Fibroblast of lung (primary cell): ENCODE measurements at regions not wholly inside any gene's neighbourhood (a gene's known extent, or its start where the extent isn't known, plus 50 kb on each side); places are given as distances from the start of the nearest gene placed in this dataset.

Experiments used
- DNase-seq, 2 donors: peaks; one replicate each; pipeline versions ENCODE4 v3.0.0 to v3.0.0-alpha.2; 2010; ENCODE audit warnings: low read depth in 2 of 2
- H2AFZ ChIP-seq: 2 replicates; pipeline ENCODE4 v1.5.1; 2012; ENCODE audit warnings: low read length, control low read depth, inconsistent platforms
- H3K27ac ChIP-seq: 2 replicates; pipeline ENCODE4 v1.5.1; 2011; ENCODE audit warnings: low read length, control low read depth; ENCODE audit not compliant: insufficient read depth
- H3K27me3 ChIP-seq: 2 replicates; pipeline ENCODE4 v1.5.1; 2011; ENCODE audit warnings: mild to moderate bottlenecking, low read length; ENCODE audit not compliant: control insufficient read depth, insufficient read depth
- H3K36me3 ChIP-seq: 2 replicates; pipeline ENCODE4 v1.5.1; 2011; ENCODE audit warnings: low read length; ENCODE audit not compliant: control insufficient read depth, insufficient read depth
- H3K4me1 ChIP-seq: 2 replicates; pipeline ENCODE4 v1.5.1; 2011; ENCODE audit warnings: low read length; ENCODE audit not compliant: control insufficient read depth, insufficient read depth; ENCODE audit errors: extremely low read depth
- H3K4me2 ChIP-seq: 2 replicates; pipeline ENCODE4 v1.5.1; 2011; ENCODE audit warnings: low read length, control low read depth; ENCODE audit not compliant: insufficient read depth; ENCODE audit errors: extremely low read depth
- H3K4me3 ChIP-seq, 4 experiments: fragments of 200-600 bp in 1 of 4; sonication (generic) in 1 of 4; replicated peaks in 1 of 4; 2 replicates each; pipeline ENCODE4 v1.5.1; 2011 to 2016; ENCODE audit warnings: low read length in 4 of 4, low read depth in 3 of 4, mild to moderate bottlenecking in 3 of 4, control low read depth in 2 of 4, inconsistent platforms in 1 of 4, mixed read lengths in 1 of 4; ENCODE audit not compliant: insufficient read depth in 1 of 4; ENCODE audit errors: control extremely low read depth in 1 of 4
- H3K79me2 ChIP-seq: 2 replicates; pipeline ENCODE4 v1.5.1; 2012; ENCODE audit warnings: mild to moderate bottlenecking, low read length, inconsistent platforms; ENCODE audit not compliant: control insufficient read depth, insufficient read depth
- H3K9ac ChIP-seq: 2 replicates; pipeline ENCODE4 v1.5.1; 2011; ENCODE audit warnings: mild to moderate bottlenecking, low read length, control low read depth; ENCODE audit not compliant: insufficient read depth
- H3K9me3 ChIP-seq: 2 replicates; pipeline ENCODE4 v1.5.1; 2012; ENCODE audit warnings: low read depth, low read length; ENCODE audit not compliant: control insufficient read depth, insufficient read depth
- H4K20me1 ChIP-seq: 2 replicates; pipeline ENCODE4 v1.5.1; 2011; ENCODE audit warnings: low read length; ENCODE audit not compliant: control insufficient read depth, insufficient read depth; ENCODE audit errors: extremely low read depth
- CTCF ChIP-seq, 2 donors: IDR thresholded peaks in 1 of 2; conservative IDR thresholded peaks in 1 of 2; 1 replicate in 1 of 2; 2 replicates in 1 of 2; pipeline ENCODE4 v1.5.1; 2011 to 2012; ENCODE audit warnings: low read length in 2 of 2, control low read depth in 1 of 2, inconsistent platforms in 1 of 2, low read depth in 1 of 2, mild to moderate bottlenecking in 1 of 2
- EZH2 ChIP-seq: IDR thresholded peaks from 2 replicates; pipeline ENCODE4 v1.5.1; 2012; ENCODE audit warnings: low read length, control low read depth, mild to moderate bottlenecking; ENCODE audit errors: missing control alignments

GRCh38 chr5:57411982-57412381 is 70.6 kb downstream of the ACTBL2 start:
- Histone ChIP-seq H3K27ac (no peak overlapping the region), H3K9me3 (no peaks in the 10 kb centered on the region), H3K4me2 (no peak overlapping the region), H3K4me1 (peaks cover 12% of the 10 kb centered on the region), H3K27me3 (no peaks in the 10 kb centered on the region), H3K79me2 (no peaks in the 10 kb centered on the region), H3K36me3 (no peaks in the 10 kb centered on the region), H3K9ac (no peak overlapping the region), H4K20me1 (no peaks in the 10 kb centered on the region), H2AFZ (no peak overlapping the region), H3K4me3 (no peak overlapping the region)
- no peak for TF ChIP-seq EZH2
- peak; percentile 90 to 96 for DNase-seq

- no peak for TF ChIP-seq CTCF (conservative IDR thresholded peaks at IDR 0.05 in 1 of 2, IDR thresholded peaks at IDR 0.05 in 1 of 2; ENCODE audit: low read depth in 1 of 2, low read length in 2 of 2)
- no peak for TF ChIP-seq EZH2
- no peak overlapping the region for H3K9ac ChIP-seq
- no peak overlapping the region for H3K4me3 ChIP-seq
- no peaks in the 10 kb centered on the region for H3K9me3 ChIP-seq
- no peaks in the 10 kb centered on the region for H3K27me3 ChIP-seq
- no peak for DNase-seq
- no peaks in the 10 kb centered on the region for H3K36me3 ChIP-seq
- no peak overlapping the region for H3K4me2 ChIP-seq
- no peaks in the 10 kb centered on the region for H4K20me1 ChIP-seq
- no peak overlapping the region for H3K27ac ChIP-seq
- H3K4me1 ChIP-seq: peaks cover 6% of the 10 kb centered on the region
- H2AFZ ChIP-seq: no peak overlapping the region
- H3K79me2 ChIP-seq: no peaks in the 10 kb centered on the region
These were observed 72.0 kb downstream of the ACTBL2 start for GRCh38 chr5:57410374-57411320.

GRCh38 chr5:57408714-57409113 is 73.9 kb downstream of the ACTBL2 start:
- H3K36me3 ChIP-seq: no peaks in the 10 kb centered on the region
- H2AFZ ChIP-seq: no peak overlapping the region
- H3K9me3 ChIP-seq: no peaks in the 10 kb centered on the region
- no peak overlapping the region for H3K4me3 ChIP-seq
- H3K27ac ChIP-seq: no peak overlapping the region
- no peaks in the 10 kb centered on the region for H3K79me2 ChIP-seq
- no peaks in the 10 kb centered on the region for H3K27me3 ChIP-seq
- peaks cover 6% of the 10 kb centered on the region for H3K4me1 ChIP-seq
- TF ChIP-seq EZH2 (no peak), CTCF (conservative IDR thresholded peaks at IDR 0.05 in 1 of 2, IDR thresholded peaks at IDR 0.05 in 1 of 2; ENCODE audit: low read depth in 1 of 2, low read length in 2 of 2) (no peak)
- peak; percentile 63 to 85 for DNase-seq
- peak overlapping the region; percentile 32 for H3K4me2 ChIP-seq
- H3K9ac ChIP-seq: no peak overlapping the region
- H4K20me1 ChIP-seq: no peaks in the 10 kb centered on the region
